Esophagus squamous epithelium (tissue), 4 donors: ENCODE measurements at regions not wholly inside any gene's neighbourhood (a gene's known extent, or its start where the extent isn't known, plus 50 kb on each side); places are given as distances from the start of the nearest gene placed in this dataset.

ENCODE experiments used
- CTCF ChIP-seq, 6 experiments: fragments of 450-650 bp in 4 of 6; fragments of 200-600 bp in 2 of 6; sonication (generic) in 2 of 6; IDR thresholded peaks; one replicate each; pipeline ENCODE4 v1.5.1; 2016 to 2019; ENCODE audit warnings: antibody characterized with exemption in 6 of 6, mild to moderate bottlenecking in 4 of 6, moderate library complexity in 4 of 6
- POLR2A ChIP-seq, 4 donors: fragments of 450-650 bp; IDR thresholded peaks; one replicate each; pipeline ENCODE4 v1.6.1; 2017; ENCODE audit warnings: antibody characterized with exemption in 4 of 4, mild to moderate bottlenecking in 4 of 4, moderate library complexity in 3 of 4

- TF ChIP-seq CTCF (IDR thresholded peaks at IDR 0.05) (no peak), POLR2A (IDR thresholded peaks at IDR 0.05) (no peak)
Observed at GRCh38 chr9:14517154-14517906, 175.9 kb downstream of the ZDHHC21 start.
